ENCODE measurements at regions not wholly inside any gene's neighbourhood (a gene's known extent, or its start where the extent isn't known, plus 50 kb on each side); places are given as distances from the start of the nearest gene placed in this dataset.

DNA sequence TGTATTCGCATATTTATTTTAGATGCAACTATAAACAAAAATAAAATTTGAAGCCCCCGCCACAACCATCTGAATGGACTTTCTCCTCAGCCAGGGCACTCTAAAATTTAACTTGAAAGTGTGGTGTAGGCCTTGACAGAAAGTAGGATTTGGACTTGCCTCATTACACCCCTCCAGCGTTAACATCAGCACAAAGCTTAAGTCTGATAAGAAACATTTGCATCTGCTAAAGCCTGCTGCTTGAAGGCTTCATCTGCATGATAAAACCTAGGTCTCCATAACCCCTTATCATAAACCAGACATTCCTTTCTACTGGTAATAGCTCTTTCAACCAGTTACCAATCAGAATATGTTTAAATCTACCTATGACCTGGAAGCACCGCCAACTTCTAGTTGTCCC lies 1046.5 kb downstream of the FAT4 start:
- peaks cover 3% of the 10 kb centered on the region for H3K9me3 Mint-ChIP-seq
- no peaks in the 10 kb centered on the region for H3K27me3 Mint-ChIP-seq (ENCODE audit: low read depth)
- no peaks in the 10 kb centered on the region for H3K36me3 Mint-ChIP-seq
- peaks cover 4% of the 10 kb centered on the region for H3K4me1 Mint-ChIP-seq
- H3K4me3 Mint-ChIP-seq: no peak overlapping the region
- TF ChIP-seq, protein P1, sequence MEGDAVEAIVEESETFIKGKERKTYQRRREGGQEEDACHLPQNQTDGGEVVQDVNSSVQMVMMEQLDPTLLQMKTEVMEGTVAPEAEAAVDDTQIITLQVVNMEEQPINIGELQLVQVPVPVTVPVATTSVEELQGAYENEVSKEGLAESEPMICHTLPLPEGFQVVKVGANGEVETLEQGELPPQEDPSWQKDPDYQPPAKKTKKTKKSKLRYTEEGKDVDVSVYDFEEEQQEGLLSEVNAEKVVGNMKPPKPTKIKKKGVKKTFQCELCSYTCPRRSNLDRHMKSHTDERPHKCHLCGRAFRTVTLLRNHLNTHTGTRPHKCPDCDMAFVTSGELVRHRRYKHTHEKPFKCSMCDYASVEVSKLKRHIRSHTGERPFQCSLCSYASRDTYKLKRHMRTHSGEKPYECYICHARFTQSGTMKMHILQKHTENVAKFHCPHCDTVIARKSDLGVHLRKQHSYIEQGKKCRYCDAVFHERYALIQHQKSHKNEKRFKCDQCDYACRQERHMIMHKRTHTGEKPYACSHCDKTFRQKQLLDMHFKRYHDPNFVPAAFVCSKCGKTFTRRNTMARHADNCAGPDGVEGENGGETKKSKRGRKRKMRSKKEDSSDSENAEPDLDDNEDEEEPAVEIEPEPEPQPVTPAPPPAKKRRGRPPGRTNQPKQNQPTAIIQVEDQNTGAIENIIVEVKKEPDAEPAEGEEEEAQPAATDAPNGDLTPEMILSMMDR (IDR thresholded peaks at IDR 0.05; ENCODE audit: unreplicated experiment): no peak
- no peak for DNase-seq (ENCODE audit: low spot score in 2 of 2, unreplicated experiment in 2 of 2)
- H3K27ac Mint-ChIP-seq: no peak overlapping the region

DNA sequence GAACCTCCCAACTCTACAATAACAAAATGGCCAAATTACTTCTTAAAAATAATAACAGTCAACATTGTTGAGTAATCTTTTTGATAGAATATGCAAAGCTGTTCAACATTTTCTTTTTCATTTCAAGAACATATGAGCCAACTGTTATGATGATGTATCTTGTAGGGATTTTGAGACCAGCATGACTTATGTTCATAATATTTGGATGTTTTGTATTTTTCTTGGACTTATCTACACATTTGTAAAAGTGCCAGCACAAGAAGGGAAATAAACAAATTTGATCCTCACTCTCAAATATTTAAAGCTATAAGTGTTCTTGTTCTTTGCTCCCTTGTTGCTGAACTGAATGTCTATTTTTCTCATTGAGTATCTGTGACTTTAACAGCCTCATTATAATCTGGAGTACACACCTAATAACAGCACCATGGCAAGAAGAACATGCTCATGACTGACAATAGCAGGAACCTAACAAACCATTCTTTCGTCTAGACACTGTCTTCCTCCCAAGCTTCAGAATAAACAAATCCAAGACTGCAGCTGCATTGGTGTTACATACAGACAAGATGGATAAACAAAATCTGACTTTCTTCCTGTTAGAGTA lies 1049.7 kb downstream of the FAT4 start:
- Mint-ChIP-seq H3K4me3 (no peak overlapping the region), H3K36me3 (no peaks in the 10 kb centered on the region), H3K27me3 (ENCODE audit: low read depth) (no peaks in the 10 kb centered on the region), H3K27ac (no peak overlapping the region), H3K9me3 (peaks cover 3% of the 10 kb centered on the region), H3K4me1 (peaks cover 13% of the 10 kb centered on the region)
- no peak for DNase-seq (ENCODE audit: low spot score in 2 of 2, unreplicated experiment in 2 of 2)
- TF ChIP-seq, protein P1 (IDR thresholded peaks at IDR 0.05; ENCODE audit: unreplicated experiment): no peak

DNA sequence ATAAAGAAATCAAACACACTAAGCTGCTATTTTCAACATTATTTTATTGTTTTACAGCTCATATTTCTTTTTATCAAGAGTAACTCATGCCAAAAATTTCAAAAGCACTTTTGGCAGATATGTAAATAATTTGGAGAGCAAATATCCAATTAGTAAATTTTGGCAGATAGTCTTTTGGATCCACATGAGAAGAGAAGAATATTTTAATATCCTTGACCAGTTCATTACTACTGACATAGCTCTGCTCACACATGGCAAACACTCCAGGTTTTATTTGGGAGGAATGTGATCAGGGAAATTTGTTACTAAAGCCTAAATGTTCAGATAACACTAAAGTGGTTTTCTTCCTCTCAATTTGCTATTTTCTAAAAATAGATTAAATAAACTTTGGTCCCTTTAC lies 1054.3 kb downstream of the FAT4 start:
- Mint-ChIP-seq H3K27me3 (ENCODE audit: low read depth) (no peaks in the 10 kb centered on the region), H3K9me3 (peaks cover 7% of the 10 kb centered on the region)
- TF ChIP-seq, protein P1 (IDR thresholded peaks at IDR 0.05; ENCODE audit: unreplicated experiment): no peak

DNA sequence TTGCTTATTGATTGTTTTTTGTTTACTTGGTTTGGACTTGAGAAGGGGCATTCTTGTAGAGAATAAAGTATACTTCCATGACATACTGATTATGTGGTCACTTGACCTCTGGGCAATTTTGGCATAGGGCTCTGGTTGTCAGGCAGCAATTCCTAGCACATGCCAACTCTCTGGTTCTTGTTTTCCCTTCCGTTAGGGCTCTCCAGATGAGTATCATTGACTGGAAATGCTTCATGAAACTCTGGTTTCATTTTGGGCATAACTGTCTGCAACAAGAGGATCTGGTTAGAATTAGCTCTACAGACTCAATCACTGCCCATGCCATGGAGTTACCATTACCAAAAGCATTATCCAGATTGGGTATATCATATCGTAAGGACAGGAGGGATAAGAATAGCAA lies 1057.9 kb downstream of the FAT4 start:
- H3K4me1 Mint-ChIP-seq: peaks cover 9% of the 10 kb centered on the region
- no peaks in the 10 kb centered on the region for H3K36me3 Mint-ChIP-seq
- no peak overlapping the region for H3K27ac Mint-ChIP-seq
- H3K9me3 Mint-ChIP-seq: peaks cover 7% of the 10 kb centered on the region
- DNase-seq (ENCODE audit: low spot score in 2 of 2, unreplicated experiment in 2 of 2): no peak
- TF ChIP-seq, protein P1 (IDR thresholded peaks at IDR 0.05; ENCODE audit: unreplicated experiment): no peak
- H3K27me3 Mint-ChIP-seq (ENCODE audit: low read depth): no peaks in the 10 kb centered on the region
- H3K4me3 Mint-ChIP-seq: no peak overlapping the region

More for the DNA sequence above, 1054.3 kb downstream of the FAT4 start:
- no peak for DNase-seq (ENCODE audit: low spot score in 2 of 2, unreplicated experiment in 2 of 2)
- Mint-ChIP-seq H3K4me3 (no peak overlapping the region), H3K27ac (no peak overlapping the region), H3K4me1 (peaks cover 9% of the 10 kb centered on the region), H3K36me3 (no peaks in the 10 kb centered on the region)

DNA sequence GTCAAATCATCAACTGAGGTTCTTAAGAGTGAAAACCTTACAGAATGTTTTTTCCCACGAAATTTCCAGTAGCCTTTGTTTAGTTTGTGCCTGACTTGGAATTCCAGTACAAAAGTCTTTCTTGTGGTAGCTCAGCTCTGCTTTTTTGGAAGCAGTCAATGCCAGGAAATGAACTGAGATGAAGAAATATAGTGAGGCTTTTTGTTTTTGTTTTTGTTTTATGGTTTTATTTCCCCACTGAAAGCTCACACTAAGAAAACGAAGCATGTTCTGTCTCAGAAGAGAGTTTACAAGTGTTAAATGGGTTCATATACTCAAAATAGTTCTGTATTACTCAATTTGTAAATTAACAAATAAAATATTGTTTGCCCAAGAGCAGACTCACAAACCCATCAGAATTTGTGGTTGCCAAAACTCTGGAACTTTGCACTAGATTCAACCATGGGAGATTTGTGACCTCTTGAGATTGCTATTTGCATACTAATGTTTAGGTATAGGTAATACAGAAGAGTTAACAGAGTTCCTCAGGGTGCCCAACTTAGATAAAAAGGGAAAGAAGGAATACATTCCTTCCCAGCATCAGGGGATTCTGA lies 1060.8 kb downstream of the FAT4 start:
- Mint-ChIP-seq H3K9me3 (peaks cover 11% of the 10 kb centered on the region), H3K27me3 (ENCODE audit: low read depth) (no peaks in the 10 kb centered on the region), H3K4me3 (no peak overlapping the region), H3K36me3 (no peaks in the 10 kb centered on the region), H3K4me1 (no peaks in the 10 kb centered on the region), H3K27ac (no peak overlapping the region)
- TF ChIP-seq, protein P1 (IDR thresholded peaks at IDR 0.05; ENCODE audit: unreplicated experiment): no peak
- DNase-seq (ENCODE audit: low spot score in 2 of 2, unreplicated experiment in 2 of 2): no peak
